OCI-LY7 (cell line): ENCODE measurements at regions not wholly inside any gene's neighbourhood (a gene's known extent, or its start where the extent isn't known, plus 50 kb on each side); places are given as distances from the start of the nearest gene placed in this dataset.

Experiments
- CTCF ChIP-seq: fragments of 200-600 bp; sonication (generic); conservative IDR thresholded peaks from 2 replicates; pipeline ENCODE4 v1.5.1; 2014; ENCODE audit warnings: mild to moderate bottlenecking, antibody characterized with exemption, low read length, moderate library complexity, mixed read lengths
- EZH2phosphoT487 ChIP-seq: fragments of 200-600 bp; sonication (generic); IDR thresholded peaks from 2 replicates; pipeline ENCODE4 v1.6.1; 2018; ENCODE audit warnings: low read depth, borderline replicate concordance, mild to moderate bottlenecking, mixed run types, antibody characterized with exemption, low read length, moderate library complexity, mixed read lengths

GRCh38 chr1:98382586-98382985 lies 278.9 kb upstream of the SNX7 start:
- TF ChIP-seq CTCF (no peak), EZH2phosphoT487 (no peak)
